Spleen (tissue), 7 donors: ENCODE measurements at regions not wholly inside any gene's neighbourhood (a gene's known extent, or its start where the extent isn't known, plus 50 kb on each side); places are given as distances from the start of the nearest gene placed in this dataset.

Source experiments
- POLR2AphosphoS5 ChIP-seq, 3 donors: sonication (generic); formaldehyde crosslinking; IDR thresholded peaks; one replicate each; pipeline ENCODE4 v1.5.1; 2017; ENCODE audit warnings: antibody characterized with exemption in 3 of 3
- TF ChIP-seq, protein P1 (sequence below), 11 experiments: fragments of 200-600 bp in 7 of 11; fragments of 450-650 bp in 4 of 11; sonication (generic) in 4 of 11; IDR thresholded peaks in 8 of 11; conservative IDR thresholded peaks in 3 of 11; 1 replicate in 7 of 11; 2 replicates in 4 of 11; pipeline versions ENCODE4 v1.4.0 to v1.8.0; 2016 to 2021; ENCODE audit warnings: antibody characterized with exemption in 11 of 11, inconsistent platforms in 4 of 11, mild to moderate bottlenecking in 1 of 11
- donor health status: DM: no; HTN: no; CAD: no; lungs with moderate emphysema.
- donor health status: DM: no; HTN: no; CAD: no.
- donor health status: DM: no; HTN: no; CAD: no.

- TF ChIP-seq, protein P1, sequence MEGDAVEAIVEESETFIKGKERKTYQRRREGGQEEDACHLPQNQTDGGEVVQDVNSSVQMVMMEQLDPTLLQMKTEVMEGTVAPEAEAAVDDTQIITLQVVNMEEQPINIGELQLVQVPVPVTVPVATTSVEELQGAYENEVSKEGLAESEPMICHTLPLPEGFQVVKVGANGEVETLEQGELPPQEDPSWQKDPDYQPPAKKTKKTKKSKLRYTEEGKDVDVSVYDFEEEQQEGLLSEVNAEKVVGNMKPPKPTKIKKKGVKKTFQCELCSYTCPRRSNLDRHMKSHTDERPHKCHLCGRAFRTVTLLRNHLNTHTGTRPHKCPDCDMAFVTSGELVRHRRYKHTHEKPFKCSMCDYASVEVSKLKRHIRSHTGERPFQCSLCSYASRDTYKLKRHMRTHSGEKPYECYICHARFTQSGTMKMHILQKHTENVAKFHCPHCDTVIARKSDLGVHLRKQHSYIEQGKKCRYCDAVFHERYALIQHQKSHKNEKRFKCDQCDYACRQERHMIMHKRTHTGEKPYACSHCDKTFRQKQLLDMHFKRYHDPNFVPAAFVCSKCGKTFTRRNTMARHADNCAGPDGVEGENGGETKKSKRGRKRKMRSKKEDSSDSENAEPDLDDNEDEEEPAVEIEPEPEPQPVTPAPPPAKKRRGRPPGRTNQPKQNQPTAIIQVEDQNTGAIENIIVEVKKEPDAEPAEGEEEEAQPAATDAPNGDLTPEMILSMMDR (IDR thresholded peaks at IDR 0.05 in 8 of 11, conservative IDR thresholded peaks at IDR 0.05 in 3 of 11): no peak
- no peak for TF ChIP-seq POLR2AphosphoS5 (IDR thresholded peaks at IDR 0.05)
Measured at GRCh38 chr2:146984014-146984413, 860.8 kb upstream of the ACVR2A start.
